Stimulated activated CD8-positive, alpha-beta memory T cell treated with anti-CD3 and anti-CD28 coated beads, Interleukin-15, amount 100 ng/mL, for 24 hours (primary cell): ENCODE measurements at regions not wholly inside any gene's neighbourhood (a gene's known extent, or its start where the extent isn't known, plus 50 kb on each side); places are given as distances from the start of the nearest gene placed in this dataset.

Experiments
- DNase-seq: peaks from one replicate; pipeline ENCODE4 v3.0.0-alpha.2; 2020; ENCODE audit warnings: low read depth

GRCh38 chr3:10583798-10584708 lies 78.7 kb upstream of the ATP2B2 start:
- no peak for DNase-seq

GRCh38 chr3:10585945-10586344 lies 80.6 kb upstream of the ATP2B2 start:
- no peak for DNase-seq

GRCh38 chr3:10594915-10595314 lies 89.5 kb upstream of the ATP2B2 start:
- peak; percentile 13 for DNase-seq

- no peak for DNase-seq
These were observed 91.5 kb upstream of the ATP2B2 start for GRCh38 chr3:10596746-10597448.

GRCh38 chr3:10597733-10598132 lies 92.3 kb upstream of the ATP2B2 start:
- no peak for DNase-seq

- DNase-seq: no peak
These were observed 93.6 kb upstream of the ATP2B2 start for GRCh38 chr3:10599017-10599416.

- no peak for DNase-seq
These were observed 94.1 kb upstream of the ATP2B2 start for GRCh38 chr3:10599444-10599843.

GRCh38 chr3:10600296-10600714 lies 94.9 kb upstream of the ATP2B2 start:
- DNase-seq: no peak

- no peak for DNase-seq
These were observed 95.3 kb upstream of the ATP2B2 start for GRCh38 chr3:10600726-10601125.

GRCh38 chr3:10601151-10601856 lies 95.9 kb upstream of the ATP2B2 start:
- no peak for DNase-seq

GRCh38 chr3:10601857-10602230 lies 96.5 kb upstream of the ATP2B2 start:
- no peak for DNase-seq

- DNase-seq: no peak
These were observed 96.9 kb upstream of the ATP2B2 start for GRCh38 chr3:10602271-10602670.

- peak; percentile 6 for DNase-seq
These were observed 97.7 kb upstream of the ATP2B2 start for GRCh38 chr3:10602769-10603768.

- no peak for DNase-seq
These were observed 103.7 kb upstream of the ATP2B2 start for GRCh38 chr3:10609134-10609533.

GRCh38 chr3:10614168-10614567 lies 108.8 kb upstream of the ATP2B2 start:
- no peak for DNase-seq

- DNase-seq: no peak
These were observed 110.3 kb upstream of the ATP2B2 start for GRCh38 chr3:10615715-10616114.

- no peak for DNase-seq
These were observed 110.9 kb upstream of the ATP2B2 start for GRCh38 chr3:10616321-10616720.

GRCh38 chr3:10619989-10620832 lies 114.8 kb upstream of the ATP2B2 start:
- no peak for DNase-seq

- no peak for DNase-seq
These were observed 115.4 kb upstream of the ATP2B2 start for GRCh38 chr3:10620833-10621082.

- no peak for DNase-seq
These were observed 118.3 kb upstream of the ATP2B2 start for GRCh38 chr3:10623578-10624275.
